LNCaP clone FGC (cell line): ENCODE measurements at regions not wholly inside any gene's neighbourhood (a gene's known extent, or its start where the extent isn't known, plus 50 kb on each side); places are given as distances from the start of the nearest gene placed in this dataset.
"Not testable (repeated sequence)": the region's sequence is repeated elsewhere in the genome, so short reads cannot be mapped to it uniquely, and the experiment has no call there.

Source experiments
- DNase-seq: peaks from one replicate; pipeline ENCODE4 v3.0.0-alpha.2; 2011; ENCODE audit warnings: low read depth
- H3K4me3 ChIP-seq: 2 replicates; pipeline ENCODE4 v1.5.1; 2011; ENCODE audit warnings: mild to moderate bottlenecking, low read depth, low read length, control low read depth
- TF ChIP-seq, protein P1 (sequence below): IDR thresholded peaks from 2 replicates; pipeline ENCODE4 v1.5.1; 2012; ENCODE audit warnings: mild to moderate bottlenecking; ENCODE audit not compliant: control insufficient read depth, insufficient read depth; ENCODE audit errors: extremely low read depth

DNA sequence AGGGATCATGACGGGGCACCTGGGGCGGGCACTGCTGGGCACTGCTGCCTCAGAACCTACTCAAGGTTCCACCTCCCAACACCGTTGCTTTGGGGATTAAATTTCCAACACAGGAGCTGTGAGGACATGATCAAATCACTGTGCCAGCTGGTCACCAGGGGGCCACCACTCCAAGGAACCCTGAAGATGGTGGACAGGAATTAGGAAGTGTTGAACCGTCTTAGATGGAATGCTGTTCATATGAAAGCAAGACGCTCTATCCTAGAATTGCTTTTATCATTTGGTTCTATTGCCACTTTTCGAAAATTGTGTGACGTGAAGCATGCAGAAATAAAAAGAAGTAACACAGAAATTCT is 140.3 kb downstream of the DLL1 start:
- DNase-seq: no peak
- TF ChIP-seq, protein P1, sequence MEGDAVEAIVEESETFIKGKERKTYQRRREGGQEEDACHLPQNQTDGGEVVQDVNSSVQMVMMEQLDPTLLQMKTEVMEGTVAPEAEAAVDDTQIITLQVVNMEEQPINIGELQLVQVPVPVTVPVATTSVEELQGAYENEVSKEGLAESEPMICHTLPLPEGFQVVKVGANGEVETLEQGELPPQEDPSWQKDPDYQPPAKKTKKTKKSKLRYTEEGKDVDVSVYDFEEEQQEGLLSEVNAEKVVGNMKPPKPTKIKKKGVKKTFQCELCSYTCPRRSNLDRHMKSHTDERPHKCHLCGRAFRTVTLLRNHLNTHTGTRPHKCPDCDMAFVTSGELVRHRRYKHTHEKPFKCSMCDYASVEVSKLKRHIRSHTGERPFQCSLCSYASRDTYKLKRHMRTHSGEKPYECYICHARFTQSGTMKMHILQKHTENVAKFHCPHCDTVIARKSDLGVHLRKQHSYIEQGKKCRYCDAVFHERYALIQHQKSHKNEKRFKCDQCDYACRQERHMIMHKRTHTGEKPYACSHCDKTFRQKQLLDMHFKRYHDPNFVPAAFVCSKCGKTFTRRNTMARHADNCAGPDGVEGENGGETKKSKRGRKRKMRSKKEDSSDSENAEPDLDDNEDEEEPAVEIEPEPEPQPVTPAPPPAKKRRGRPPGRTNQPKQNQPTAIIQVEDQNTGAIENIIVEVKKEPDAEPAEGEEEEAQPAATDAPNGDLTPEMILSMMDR: 0 out of 2 replicates have a peak, but pooled peaks have one; percentile 8
- no peak overlapping the region for H3K4me3 ChIP-seq

- TF ChIP-seq, protein P1: no peak
- DNase-seq: no peak
Observed at GRCh38 chr6:170149681-170150589, 140.9 kb downstream of the DLL1 start.

GRCh38 chr6:170148709-170149470 is 142.0 kb downstream of the DLL1 start:
- TF ChIP-seq, protein P1: no peak
- no peak overlapping the region for H3K4me3 ChIP-seq
- DNase-seq: no peak

More at GRCh38 chr6:170149681-170150589, 140.9 kb downstream of the DLL1 start:
- H3K4me3 ChIP-seq: no peak overlapping the region

GRCh38 chr6:170147832-170148708 is 142.8 kb downstream of the DLL1 start:
- H3K4me3 ChIP-seq: no peak overlapping the region
- no peak for DNase-seq
- TF ChIP-seq, protein P1: no peak

DNA sequence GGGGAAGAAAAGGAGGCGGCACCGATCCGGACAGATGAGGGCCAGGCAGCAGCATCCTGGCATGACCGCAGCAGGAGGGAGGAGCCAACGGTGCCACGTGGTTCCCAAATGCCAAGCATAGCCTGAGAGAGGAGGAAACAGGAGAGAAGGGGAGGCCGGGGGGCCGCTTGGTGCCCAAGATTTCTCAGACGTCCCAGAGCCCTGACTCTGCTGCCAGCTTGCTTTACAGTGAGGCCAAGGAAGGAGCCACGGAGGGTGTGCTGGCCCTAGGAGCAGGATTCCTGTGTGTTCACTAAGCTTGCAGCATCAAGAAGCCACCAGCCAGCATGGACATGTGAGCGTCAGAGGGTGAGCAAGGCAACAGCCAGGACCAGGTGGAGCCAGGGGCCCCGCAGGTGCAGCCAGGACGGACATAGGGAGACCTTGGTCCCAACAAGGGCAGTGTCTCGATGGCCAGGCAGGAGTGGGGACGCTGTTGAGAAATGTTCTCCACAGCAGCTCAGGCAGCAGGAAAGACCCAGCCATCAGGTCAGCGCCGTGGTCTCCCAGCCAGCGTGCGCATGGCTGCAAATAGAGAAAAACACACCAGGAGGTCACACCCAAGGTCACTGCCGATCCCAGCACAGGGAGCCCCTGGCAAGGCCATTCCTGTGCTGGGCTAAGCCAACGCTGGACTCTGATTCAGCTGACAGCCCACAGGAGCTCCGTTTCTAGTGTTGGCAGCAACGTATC is 143.7 kb downstream of the DLL1 start:
- TF ChIP-seq, protein P1: no peak
- no peak for DNase-seq
- no peak overlapping the region for H3K4me3 ChIP-seq

- no peak overlapping the region for H3K4me3 ChIP-seq
- TF ChIP-seq, protein P1: no peak
- no peak for DNase-seq
Observed at GRCh38 chr6:170146640-170147039, 144.2 kb downstream of the DLL1 start.

DNA sequence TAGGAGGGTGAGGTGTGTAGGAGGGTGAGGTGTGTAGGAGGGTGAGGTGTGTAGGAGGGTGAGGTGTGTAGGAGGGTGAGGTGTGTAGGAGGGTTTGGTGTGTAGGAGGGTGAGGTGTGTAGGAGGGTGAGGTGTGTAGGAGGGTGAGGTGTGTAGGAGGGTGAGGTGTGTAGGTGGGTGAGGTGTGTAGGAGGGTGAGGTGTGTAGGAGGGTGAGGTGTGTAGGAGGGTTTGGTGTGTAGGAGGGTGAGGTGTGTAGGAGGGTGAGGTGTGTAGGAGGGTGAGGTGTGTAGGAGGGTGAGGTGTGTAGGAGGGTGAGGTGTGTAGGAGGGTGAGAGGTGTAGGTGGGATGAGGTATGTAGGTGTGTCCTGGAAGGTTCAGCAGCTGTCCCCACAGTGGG is 144.7 kb downstream of the DLL1 start:
- DNase-seq, H3K4me3 ChIP-seq: not testable (repeated sequence)

DNA sequence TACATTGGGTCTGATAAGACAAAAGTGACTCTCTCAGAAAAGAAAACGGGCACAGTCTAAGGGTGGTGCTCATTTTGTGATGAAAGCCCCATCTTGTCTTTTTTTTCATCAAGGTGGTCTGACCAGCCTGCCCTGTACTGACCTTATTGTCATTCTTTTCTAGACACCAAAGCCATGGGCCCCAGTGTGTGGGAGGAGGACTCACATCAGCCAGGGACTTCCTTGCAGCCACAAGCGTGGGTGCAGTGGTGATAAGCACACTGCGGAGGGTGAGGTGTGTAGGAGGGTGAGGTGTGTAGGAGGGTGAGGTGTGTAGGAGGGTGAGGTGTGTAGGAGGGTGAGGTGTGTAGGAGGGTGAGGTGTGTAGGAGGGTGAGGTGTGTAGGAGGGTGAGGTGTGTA is 145.2 kb downstream of the DLL1 start:
- not testable (repeated sequence) for DNase-seq, H3K4me3 ChIP-seq
